GM10266 (cell line): ENCODE measurements at regions not wholly inside any gene's neighbourhood (a gene's known extent, or its start where the extent isn't known, plus 50 kb on each side); places are given as distances from the start of the nearest gene placed in this dataset.
"Not testable (repeated sequence)": the region's sequence is repeated elsewhere in the genome, so short reads cannot be mapped to it uniquely, and the experiment has no call there.

ENCODE experiments used
- DNase-seq: peaks from one replicate; pipeline ENCODE4 v3.0.0; 2012; ENCODE audit errors: extremely low spot score
- CTCF ChIP-seq: IDR thresholded peaks from 2 replicates; pipeline ENCODE4 v1.5.1; 2012; ENCODE audit warnings: mild to moderate bottlenecking, low read depth; ENCODE audit not compliant: control insufficient read depth, insufficient read depth; ENCODE audit errors: missing control alignments

- peak; percentile 62 for TF ChIP-seq CTCF
- DNase-seq: not testable (repeated sequence)
Measured at GRCh38 chr15:30755036-30755687, 129.2 kb downstream of the ARHGAP11B start.

DNA sequence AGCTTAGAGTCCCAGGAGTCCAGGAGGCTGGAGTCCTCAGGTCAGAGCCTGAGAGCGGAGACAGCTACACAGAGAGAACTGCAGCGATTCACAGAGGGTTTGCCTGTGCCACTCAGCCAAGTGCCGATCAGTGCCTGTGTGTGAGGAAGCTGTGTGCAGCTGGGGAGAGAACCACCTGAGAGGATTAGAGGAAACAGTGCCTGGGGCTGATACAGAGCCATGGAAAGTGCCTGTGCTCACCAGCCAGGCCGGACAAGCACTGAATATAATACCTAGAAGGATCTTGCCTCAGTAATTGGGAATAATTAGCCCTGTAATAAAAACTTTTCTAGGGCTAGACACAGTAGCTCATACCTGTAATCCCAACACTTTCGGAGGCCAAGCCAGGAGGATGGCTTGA lies 134.7 kb downstream of the ARHGAP11B start:
- not testable (repeated sequence) for DNase-seq

GRCh38 chr15:30761365-30761764 lies 135.4 kb downstream of the ARHGAP11B start:
- not testable (repeated sequence) for DNase-seq

GRCh38 chr15:30769390-30770124 lies 134.2 kb upstream of the FAN1 start:
- not testable (repeated sequence) for DNase-seq

GRCh38 chr15:30770759-30771158 lies 133.0 kb upstream of the FAN1 start:
- no peak for DNase-seq
- TF ChIP-seq CTCF: no peak

GRCh38 chr15:30783019-30783418 lies 120.7 kb upstream of the FAN1 start:
- no peak for TF ChIP-seq CTCF
- no peak for DNase-seq

GRCh38 chr15:30788595-30788994 lies 115.1 kb upstream of the FAN1 start:
- no peak for TF ChIP-seq CTCF
- DNase-seq: no peak

GRCh38 chr15:30791239-30792175 lies 112.2 kb upstream of the FAN1 start:
- TF ChIP-seq CTCF: no peak
- no peak for DNase-seq

DNA sequence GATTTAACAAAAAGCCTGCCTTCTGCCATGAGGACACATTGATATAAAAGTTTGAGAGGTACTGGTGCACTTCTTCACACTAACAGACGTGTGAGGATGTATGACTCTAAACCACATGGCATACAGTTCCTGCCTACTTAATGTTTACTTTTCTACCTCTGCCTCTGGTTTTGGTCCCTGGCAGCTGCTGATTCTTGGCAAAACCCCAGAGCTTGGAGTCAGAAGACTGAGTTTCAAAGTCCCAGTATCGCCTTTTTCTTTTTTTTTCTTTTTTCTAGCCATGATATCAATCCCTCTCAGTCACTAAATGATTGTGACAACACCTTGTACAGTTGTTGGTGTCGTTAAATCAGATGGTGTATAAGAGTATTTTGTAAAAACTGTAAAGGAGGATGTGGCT lies 110.9 kb upstream of the FAN1 start:
- DNase-seq: not testable (repeated sequence)
